ENCODE measurements at regions not wholly inside any gene's neighbourhood (a gene's known extent, or its start where the extent isn't known, plus 50 kb on each side); places are given as distances from the start of the nearest gene placed in this dataset.

- Histone ChIP-seq H3K27ac (ENCODE audit: low read depth, low read length) (no peak overlapping the region), H3K9me3 (ENCODE audit: low read length) (no peaks in the 10 kb centered on the region), H3K9ac (ENCODE audit: low read length) (no peak overlapping the region), H3K27me3 (ENCODE audit: control insufficient read depth in 1 of 2, insufficient read depth in 2 of 2, low read length in 2 of 2) (no peaks in the 10 kb centered on the region), H3K4me1 (ENCODE audit: insufficient read depth, low read length) (no peaks in the 10 kb centered on the region), H3K36me3 (ENCODE audit: insufficient read depth, low read length) (no peaks in the 10 kb centered on the region), H3K4me3 (ENCODE audit: low read depth in 1 of 2, low read length in 2 of 2) (no peak overlapping the region)
These were observed 150.0 kb downstream of the SHOX2 start for GRCh38 chr3:157956176-157956575.

- Histone ChIP-seq H3K27ac (ENCODE audit: low read depth, low read length) (no peak overlapping the region), H3K4me1 (ENCODE audit: insufficient read depth, low read length) (no peaks in the 10 kb centered on the region), H3K36me3 (ENCODE audit: insufficient read depth, low read length) (no peaks in the 10 kb centered on the region), H3K4me3 (ENCODE audit: low read depth in 1 of 2, low read length in 2 of 2) (no peak overlapping the region), H3K9me3 (ENCODE audit: low read length) (no peaks in the 10 kb centered on the region), H3K27me3 (ENCODE audit: control insufficient read depth in 1 of 2, insufficient read depth in 2 of 2, low read length in 2 of 2) (no peaks in the 10 kb centered on the region), H3K9ac (ENCODE audit: low read length) (no peak overlapping the region)
These were observed 152.7 kb downstream of the SHOX2 start for GRCh38 chr3:157953565-157953964.

GRCh38 chr3:157948605-157949383, 157.4 kb downstream of the SHOX2 start:
- no peak overlapping the region for H3K4me3 ChIP-seq (ENCODE audit: low read depth in 1 of 2, low read length in 2 of 2)
- no peaks in the 10 kb centered on the region for H3K36me3 ChIP-seq (ENCODE audit: insufficient read depth, low read length)
- no peaks in the 10 kb centered on the region for H3K4me1 ChIP-seq (ENCODE audit: insufficient read depth, low read length)
- H3K9me3 ChIP-seq (ENCODE audit: low read length), result no peaks in the 10 kb centered on the region
- H3K27me3 ChIP-seq (ENCODE audit: control insufficient read depth in 1 of 2, insufficient read depth in 2 of 2, low read length in 2 of 2), result no peaks in the 10 kb centered on the region
- no peak overlapping the region for H3K27ac ChIP-seq (ENCODE audit: low read depth, low read length)
- no peak overlapping the region for H3K9ac ChIP-seq (ENCODE audit: low read length)

- Histone ChIP-seq H3K27me3 (ENCODE audit: control insufficient read depth in 1 of 2, insufficient read depth in 2 of 2, low read length in 2 of 2) (no peaks in the 10 kb centered on the region), H3K27ac (ENCODE audit: low read depth, low read length) (no peak overlapping the region), H3K4me3 (ENCODE audit: low read depth in 1 of 2, low read length in 2 of 2) (no peak overlapping the region), H3K4me1 (ENCODE audit: insufficient read depth, low read length) (no peaks in the 10 kb centered on the region), H3K9ac (ENCODE audit: low read length) (no peak overlapping the region), H3K9me3 (ENCODE audit: low read length) (no peaks in the 10 kb centered on the region), H3K36me3 (ENCODE audit: insufficient read depth, low read length) (no peaks in the 10 kb centered on the region)
These were observed 167.1 kb downstream of the SHOX2 start for GRCh38 chr3:157939166-157939565.

- Histone ChIP-seq H3K9me3 (ENCODE audit: low read length) (no peaks in the 10 kb centered on the region), H3K4me3 (ENCODE audit: low read depth in 1 of 2, low read length in 2 of 2) (no peak overlapping the region), H3K4me1 (ENCODE audit: insufficient read depth, low read length) (no peaks in the 10 kb centered on the region), H3K9ac (ENCODE audit: low read length) (no peak overlapping the region), H3K27me3 (ENCODE audit: control insufficient read depth in 1 of 2, insufficient read depth in 2 of 2, low read length in 2 of 2) (no peaks in the 10 kb centered on the region), H3K36me3 (ENCODE audit: insufficient read depth, low read length) (no peaks in the 10 kb centered on the region), H3K27ac (ENCODE audit: low read depth, low read length) (no peak overlapping the region)
These were observed 168.0 kb downstream of the SHOX2 start for GRCh38 chr3:157938154-157938779.

DNA sequence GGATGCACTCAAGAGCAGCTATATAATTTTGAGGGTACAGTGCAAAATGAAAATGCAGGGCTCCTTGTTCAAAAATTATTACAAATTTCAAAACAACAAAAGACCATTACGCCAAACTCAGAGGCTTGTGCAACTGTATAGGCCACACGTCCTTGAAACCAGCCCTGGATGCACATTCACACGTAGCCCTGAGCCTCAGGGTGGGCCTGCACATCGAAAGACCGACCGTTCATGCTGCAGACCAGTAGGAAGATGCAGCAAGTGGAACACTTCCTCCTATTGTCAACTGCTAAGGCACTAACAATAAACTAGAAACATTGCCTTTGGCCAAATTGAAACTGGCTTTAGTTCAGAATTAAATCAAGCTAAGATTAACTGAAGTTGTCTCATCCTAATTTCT, 174.7 kb downstream of the SHOX2 start:
- no peaks in the 10 kb centered on the region for H3K9me3 ChIP-seq (ENCODE audit: low read length)
- no peak overlapping the region for H3K27ac ChIP-seq (ENCODE audit: low read depth, low read length)
- no peaks in the 10 kb centered on the region for H3K4me1 ChIP-seq (ENCODE audit: insufficient read depth, low read length)
- H3K4me3 ChIP-seq (ENCODE audit: low read depth in 1 of 2, low read length in 2 of 2), result no peak overlapping the region
- H3K9ac ChIP-seq (ENCODE audit: low read length), result no peak overlapping the region
- H3K36me3 ChIP-seq (ENCODE audit: insufficient read depth, low read length), result no peaks in the 10 kb centered on the region
- H3K27me3 ChIP-seq (ENCODE audit: control insufficient read depth in 1 of 2, insufficient read depth in 2 of 2, low read length in 2 of 2), result no peaks in the 10 kb centered on the region

GRCh38 chr3:157930000-157930780, 176.0 kb downstream of the SHOX2 start:
- Histone ChIP-seq H3K9ac (ENCODE audit: low read length) (no peak overlapping the region), H3K4me3 (ENCODE audit: low read depth in 1 of 2, low read length in 2 of 2) (no peak overlapping the region), H3K27me3 (ENCODE audit: control insufficient read depth in 1 of 2, insufficient read depth in 2 of 2, low read length in 2 of 2) (no peaks in the 10 kb centered on the region), H3K9me3 (ENCODE audit: low read length) (no peaks in the 10 kb centered on the region), H3K36me3 (ENCODE audit: insufficient read depth, low read length) (no peaks in the 10 kb centered on the region), H3K4me1 (ENCODE audit: insufficient read depth, low read length) (no peaks in the 10 kb centered on the region), H3K27ac (ENCODE audit: low read depth, low read length) (no peak overlapping the region)

DNA sequence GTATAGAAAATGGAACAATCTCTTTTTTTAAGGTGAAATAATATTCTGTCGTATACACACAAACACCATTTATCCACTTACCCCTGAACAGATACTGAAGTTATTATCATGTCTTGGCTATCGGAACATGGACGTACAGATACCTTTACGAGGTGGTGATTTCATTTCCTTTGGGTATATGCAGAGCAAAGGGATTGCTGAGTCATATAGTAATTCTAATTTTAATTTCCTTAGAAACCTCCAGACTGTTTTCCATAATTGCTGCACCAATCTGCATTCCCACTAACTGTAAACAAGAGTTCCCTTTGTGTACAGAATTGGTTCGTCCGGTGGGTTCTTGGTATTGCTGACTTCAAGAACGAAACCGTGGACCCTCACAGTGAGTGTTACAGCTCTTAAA, 179.4 kb downstream of the SHOX2 start:
- Histone ChIP-seq H3K36me3 (ENCODE audit: insufficient read depth, low read length) (no peaks in the 10 kb centered on the region), H3K27me3 (ENCODE audit: control insufficient read depth in 1 of 2, insufficient read depth in 2 of 2, low read length in 2 of 2) (no peaks in the 10 kb centered on the region), H3K4me1 (ENCODE audit: insufficient read depth, low read length) (no peaks in the 10 kb centered on the region), H3K9ac (ENCODE audit: low read length) (no peak overlapping the region), H3K27ac (ENCODE audit: low read depth, low read length) (no peak overlapping the region), H3K4me3 (ENCODE audit: low read depth in 1 of 2, low read length in 2 of 2) (no peak overlapping the region), H3K9me3 (ENCODE audit: low read length) (no peaks in the 10 kb centered on the region)

- H3K9ac ChIP-seq (ENCODE audit: low read length), result no peak overlapping the region
- H3K27me3 ChIP-seq (ENCODE audit: control insufficient read depth in 1 of 2, insufficient read depth in 2 of 2, low read length in 2 of 2), result no peaks in the 10 kb centered on the region
- H3K36me3 ChIP-seq (ENCODE audit: insufficient read depth, low read length), result no peaks in the 10 kb centered on the region
- no peak overlapping the region for H3K4me3 ChIP-seq (ENCODE audit: low read depth in 1 of 2, low read length in 2 of 2)
- no peak overlapping the region for H3K27ac ChIP-seq (ENCODE audit: low read depth, low read length)
- H3K9me3 ChIP-seq (ENCODE audit: low read length), result no peaks in the 10 kb centered on the region
- H3K4me1 ChIP-seq (ENCODE audit: insufficient read depth, low read length), result no peaks in the 10 kb centered on the region
These were observed 183.6 kb downstream of the SHOX2 start for GRCh38 chr3:157922614-157923013.

- no peaks in the 10 kb centered on the region for H3K9me3 ChIP-seq (ENCODE audit: low read length)
- no peak overlapping the region for H3K9ac ChIP-seq (ENCODE audit: low read length)
- H3K4me1 ChIP-seq (ENCODE audit: insufficient read depth, low read length), result no peaks in the 10 kb centered on the region
- no peaks in the 10 kb centered on the region for H3K27me3 ChIP-seq (ENCODE audit: control insufficient read depth in 1 of 2, insufficient read depth in 2 of 2, low read length in 2 of 2)
- H3K36me3 ChIP-seq (ENCODE audit: insufficient read depth, low read length), result no peaks in the 10 kb centered on the region
- H3K27ac ChIP-seq (ENCODE audit: low read depth, low read length), result no peak overlapping the region
- no peak overlapping the region for H3K4me3 ChIP-seq (ENCODE audit: low read depth in 1 of 2, low read length in 2 of 2)
These were observed 184.4 kb downstream of the SHOX2 start for GRCh38 chr3:157921811-157922210.

- Histone ChIP-seq H3K4me3 (ENCODE audit: low read depth in 1 of 2, low read length in 2 of 2) (no peak overlapping the region), H3K27ac (ENCODE audit: low read depth, low read length) (no peak overlapping the region), H3K9me3 (ENCODE audit: low read length) (no peaks in the 10 kb centered on the region), H3K27me3 (ENCODE audit: control insufficient read depth in 1 of 2, insufficient read depth in 2 of 2, low read length in 2 of 2) (no peaks in the 10 kb centered on the region), H3K36me3 (ENCODE audit: insufficient read depth, low read length) (no peaks in the 10 kb centered on the region), H3K4me1 (ENCODE audit: insufficient read depth, low read length) (no peaks in the 10 kb centered on the region), H3K9ac (ENCODE audit: low read length) (no peak overlapping the region)
These were observed 185.2 kb downstream of the SHOX2 start for GRCh38 chr3:157920822-157921700.

Measured in muscle layer of colon (tissue), 2 donors.